K562 (cell line): ENCODE measurements at regions not wholly inside any gene's neighbourhood (a gene's known extent, or its start where the extent isn't known, plus 50 kb on each side); places are given as distances from the start of the nearest gene placed in this dataset.
A peak's percentile ranks its signal among the peaks of the same experiment; 100 is the strongest.

Source experiments
- ATAC-seq: fragments of 200-7000 bp; cut with Tn5 transposase; 3 replicates; pipeline ENCODE4 v1.9.1; 2020; ENCODE audit warnings: moderate library complexity
- BruUV-seq: library from RNA; stranded (reverse); fragments of 400-500 nt; replicated peaks from 2 replicates; lab custom pipeline; 2021; lab: Mats Ljungman, UMichigan
- CTCF ChIA-PET: fragments of 300-600 bp; formaldehyde crosslinking; extraction: SDS; loops from one replicate; lab custom pipeline; 2021; ENCODE audit warnings: low intra/inter-chr PET ratio; lab: Yijun Ruan, JAX
- POLR2A ChIA-PET: fragments of 300-600, 350-650 bp; sonication (Branson Sonifier 250); formaldehyde crosslinking; extraction: SDS; loops from one replicate; lab custom pipeline; 2021; ENCODE audit warnings: antibody characterized with exemption, inconsistent platforms; lab: Yijun Ruan, JAX
- DNase-seq, 4 experiments: peaks; one replicate each; pipeline versions ENCODE4 v3.0.0 to v3.0.0-alpha.2; 2011 to 2018; ENCODE audit warnings: low spot score in 3 of 4, mixed read lengths in 3 of 4; ENCODE audit errors: extremely low read depth in 1 of 4
- FAIRE-seq: peaks from 2 replicates; lab custom pipeline; 2011; peaks lifted over from hg19 to GRCh38; lab: Jason Lieb, UNC
- H2AFZ ChIP-seq: 2 replicates; pipeline ENCODE4 v1.6.0; 2011; ENCODE audit warnings: low read depth, low read length, control low read depth, inconsistent platforms
- H3K27ac ChIP-seq: fragments of 200-600 bp; 3 replicates; pipeline ENCODE4 v1.8.0; 2011; ENCODE audit warnings: low read depth, mild to moderate bottlenecking, control low read depth, inconsistent platforms, low read length, moderate library complexity, mixed read lengths; ENCODE audit errors: extremely low read depth
- H3K27me3 ChIP-seq, 2 experiments: fragments of 300-600 bp in 1 of 2; 2 replicates in 1 of 2; 3 replicates in 1 of 2; pipeline versions ENCODE4 v1.6.0 to v1.8.0; 2011; ENCODE audit warnings: inconsistent platforms in 2 of 2, low read length in 2 of 2, mild to moderate bottlenecking in 1 of 2, mixed read lengths in 1 of 2, moderate library complexity in 1 of 2; ENCODE audit not compliant: control insufficient read depth in 2 of 2, insufficient read depth in 2 of 2
- H3K36me3 ChIP-seq: fragments of 300-600 bp; 3 replicates; pipeline ENCODE4 v1.8.0; 2011; ENCODE audit warnings: mild to moderate bottlenecking, low read length, inconsistent platforms; ENCODE audit not compliant: control insufficient read depth, insufficient read depth
- H3K4me1 ChIP-seq, 2 experiments: fragments of 200-600 bp in 1 of 2; replicated peaks in 1 of 2; 2 replicates in 1 of 2; 3 replicates in 1 of 2; pipeline versions ENCODE4 v1.5.1 to v1.8.0; 2011; ENCODE audit warnings: inconsistent platforms in 2 of 2, low read length in 2 of 2, mild to moderate bottlenecking in 1 of 2, mixed read lengths in 1 of 2, moderate library complexity in 1 of 2; ENCODE audit not compliant: control insufficient read depth in 2 of 2, insufficient read depth in 2 of 2
- H3K4me2 ChIP-seq: 2 replicates; pipeline ENCODE4 v1.6.1; 2011; ENCODE audit warnings: low read length, control low read depth, inconsistent platforms, mixed read lengths; ENCODE audit not compliant: insufficient read depth
- H3K4me3 ChIP-seq: fragments of 200-600 bp; sonication (generic), shearing (Covaris generic); 2 replicates; pipeline ENCODE4 v1.5.1; 2016; ENCODE audit warnings: control low read depth, inconsistent platforms
- H3K79me2 ChIP-seq: fragments of 200-600 bp; 3 replicates; pipeline ENCODE4 v1.8.0; 2011; ENCODE audit warnings: low read length, inconsistent platforms; ENCODE audit not compliant: control insufficient read depth, insufficient read depth
- H3K9ac ChIP-seq, 2 experiments: 2 replicates each; pipeline versions ENCODE4 v1.6.0 to v1.6.1; 2011; ENCODE audit warnings: low read depth in 2 of 2, low read length in 2 of 2, control low read depth in 1 of 2, inconsistent platforms in 1 of 2, mild to moderate bottlenecking in 1 of 2, mixed read lengths in 1 of 2; ENCODE audit not compliant: insufficient read depth in 1 of 2
- H3K9me1 ChIP-seq: one replicate; pipeline ENCODE4 v1.6.0; 2011; ENCODE audit warnings: inconsistent platforms, mild to moderate bottlenecking, low read length, moderate library complexity; ENCODE audit not compliant: control insufficient read depth, insufficient read depth
- H3K9me3 ChIP-seq: replicated peaks from 2 replicates; pipeline ENCODE4 v1.5.1; 2011; ENCODE audit warnings: low read depth, low read length, inconsistent platforms; ENCODE audit not compliant: control insufficient read depth, insufficient read depth
- H4K20me1 ChIP-seq: replicated peaks from 2 replicates; pipeline ENCODE4 v1.6.1; 2011; ENCODE audit warnings: low read length, inconsistent platforms, mixed read lengths; ENCODE audit not compliant: control insufficient read depth, insufficient read depth
- ADNP ChIP-seq: fragments of 200-800 bp; sonication (Bioruptor generic); IDR thresholded peaks from 2 replicates; pipeline ENCODE4 v1.6.1; 2016; ENCODE audit warnings: missing genetic modification characterization, missing compliant biosample characterization
- CEBPB ChIP-seq: fragments of 450-650 bp; IDR thresholded peaks from 2 replicates; pipeline ENCODE4 v1.6.1; 2016; ENCODE audit warnings: missing genetic modification characterization, missing compliant biosample characterization
- CHCHD3 ChIP-seq: fragments of 250-450 bp; sonication (Bioruptor Pico); IDR thresholded peaks from 2 replicates; pipeline ENCODE4 v2.1.2; 2022; ENCODE audit warnings: mild to moderate bottlenecking
- E2F3 ChIP-seq: fragments of 250-450 bp; sonication (Bioruptor Pico); IDR thresholded peaks from 2 replicates; pipeline ENCODE4 v1.4.0; 2020; ENCODE audit warnings: mild to moderate bottlenecking
- E4F1 ChIP-seq: fragments of 250-450 bp; sonication (Bioruptor Pico); IDR thresholded peaks from 2 replicates; pipeline ENCODE4 v1.5.0; 2021; ENCODE audit warnings: mild to moderate bottlenecking, borderline replicate concordance
- ELK1 ChIP-seq: sonication (generic); formaldehyde crosslinking; IDR thresholded peaks from 2 replicates; pipeline ENCODE4 v1.8.1; 2022; ENCODE audit warnings: missing genetic modification reagents
- EWSR1 ChIP-seq: fragments of 450-650 bp; IDR thresholded peaks from 2 replicates; pipeline ENCODE4 v1.6.1; 2018; ENCODE audit warnings: borderline replicate concordance, mild to moderate bottlenecking, low read depth, moderate library complexity; ENCODE audit not compliant: partially characterized antibody
- MAFF ChIP-seq: IDR thresholded peaks from 2 replicates; pipeline ENCODE4 v1.6.1; 2012; ENCODE audit warnings: low read length, improper control_type of control experiment
- MAFG ChIP-seq: fragments of 450-650 bp; conservative IDR thresholded peaks from 2 replicates; pipeline ENCODE4 v1.6.1; 2016; ENCODE audit warnings: missing genetic modification characterization, missing compliant biosample characterization
- POLR3G ChIP-seq: IDR thresholded peaks from 2 replicates; pipeline ENCODE4 v1.6.1; 2011; ENCODE audit not compliant: insufficient read length, insufficient replicate concordance; ENCODE audit errors: extremely low read depth
- SIN3A ChIP-seq, 2 experiments: fragments of 150-350 bp in 1 of 2; IDR thresholded peaks; 2 replicates each; pipeline ENCODE4 v1.6.1; 2011 to 2016; ENCODE audit warnings: borderline replicate concordance in 2 of 2, low read depth in 2 of 2, low read length in 2 of 2, mild to moderate bottlenecking in 2 of 2, moderate library complexity in 2 of 2; ENCODE audit not compliant: control insufficient read depth in 1 of 2
- SMARCA4 ChIP-seq: fragments of 450-650 bp; IDR thresholded peaks from 2 replicates; pipeline ENCODE4 v1.6.1; 2016
- TFE3 ChIP-seq: fragments of 450-650 bp; formaldehyde crosslinking; IDR thresholded peaks from 2 replicates; pipeline ENCODE4 v1.4.0; 2020; ENCODE audit warnings: mild to moderate bottlenecking, mixed read lengths
- WGBS: fragments of 100-300 bp; shearing (Covaris generic); methylation state at CpG from one replicate; pipeline ENCODE4 v1.1.6; 2016; ENCODE audit warnings: low coverage, mixed read lengths; ENCODE audit not compliant: insufficient coverage; ENCODE audit errors: missing lambda C conversion rate; 5-methylcytosine and 5-hydroxymethylcytosine counted together
- in situ Hi-C: fragments of 300-500 bp; cut with MboI; formaldehyde crosslinking; loops from 4 replicates; pipeline ENCODE4 v1.15.0; 2018; ENCODE audit warnings: inconsistent platforms, mixed read lengths
- intact Hi-C: fragments of 100-400 bp; cut with micrococcal nuclease; formaldehyde crosslinking; loops from 2 replicates; pipeline ENCODE4 v1.14.2; 2022

GRCh38 chr2:21223618-21224017 is 99.8 kb downstream of the TDRD15 start:
- Histone ChIP-seq H3K27me3 (no peaks in the 10 kb centered on the region), H3K9ac (no peak overlapping the region), H3K27ac (no peak overlapping the region), H3K4me3 (no peak overlapping the region), H3K9me1 (no peaks in the 10 kb centered on the region), H3K79me2 (no peaks in the 10 kb centered on the region), H4K20me1 (no peaks in the 10 kb centered on the region), H3K4me2 (no peak overlapping the region), H2AFZ (peak overlapping the region; percentile 72), H3K4me1 (peaks cover 0 to 2% of the 10 kb centered on the region in 2 experiments; a peak in 1 of 5 replicates), H3K36me3 (no peaks in the 10 kb centered on the region), H3K9me3 (no peaks in the 10 kb centered on the region; the same call in 1 of the 2 replicates)
- ATAC-seq: no peak
- ChIA-PET CTCF (no interaction called here), POLR2A (no interaction called here)
- no peak for DNase-seq
- FAIRE-seq: no peak
- 13% methylated on average over 5 of the region's 5 CpGs for WGBS
- BruUV-seq: no TSS peak
- intact Hi-C loops (no loop called here), in situ Hi-C loops (no loop called here)
- TF ChIP-seq POLR3G: no peak
- no peak for TF ChIP-seq SMARCA4
- TF ChIP-seq CHCHD3 (CRISPR knock-in tag): no peak
- no peak for TF ChIP-seq E4F1
- TF ChIP-seq MAFF: no peak
- TF ChIP-seq TFE3: no peak
- TF ChIP-seq E2F3: no peak
- no peak for TF ChIP-seq SIN3A (IDR thresholded peaks at IDR 0.05; ENCODE audit: borderline replicate concordance in 2 of 2, control insufficient read depth in 1 of 2, low read depth in 2 of 2, low read length in 2 of 2)
- no peak for TF ChIP-seq MAFG
- no peak for TF ChIP-seq EWSR1
- TF ChIP-seq ELK1 (CRISPR knock-in tag): no peak
- TF ChIP-seq ADNP (tag): no peak
- TF ChIP-seq CEBPB (tag): no peak
